ENCODE measurements at regions not wholly inside any gene's neighbourhood (a gene's known extent, or its start where the extent isn't known, plus 50 kb on each side); places are given as distances from the start of the nearest gene placed in this dataset.

DNA sequence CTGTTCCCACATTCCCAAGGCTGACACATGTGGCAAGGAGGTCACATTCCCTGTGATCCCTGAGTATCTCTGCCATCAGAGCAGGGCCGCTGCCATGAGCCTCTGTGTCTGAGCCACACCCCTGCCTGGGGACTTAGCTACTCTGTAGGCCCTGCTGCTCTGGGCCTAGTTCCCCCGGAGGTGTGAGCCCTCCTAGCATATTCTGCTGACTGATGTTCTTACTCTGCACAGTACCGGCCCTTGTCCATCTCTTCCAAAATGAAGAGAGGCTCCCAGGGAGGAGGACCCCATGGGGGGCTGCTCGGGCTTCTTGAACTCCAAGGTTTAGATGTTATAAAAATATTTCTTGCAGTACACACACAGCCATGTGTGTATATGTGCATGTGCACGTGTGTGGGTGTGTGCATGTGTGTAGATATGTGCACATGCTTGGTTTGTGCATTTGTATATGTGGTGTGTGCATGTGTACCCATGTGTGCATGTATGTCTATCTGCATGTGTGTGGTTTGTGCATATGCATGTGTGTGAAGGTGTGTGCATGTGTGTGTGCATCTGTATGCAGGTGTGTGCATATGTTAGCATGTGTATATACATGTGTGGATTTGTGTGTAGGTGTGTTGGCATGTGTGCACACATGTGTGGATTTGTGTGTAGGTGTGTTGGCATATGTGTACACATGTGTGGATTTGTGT lies 101.2 kb downstream of the ERMARD start:
- DNase-seq (ENCODE audit: low read depth, low spot score) = peak; percentile 33

DNA sequence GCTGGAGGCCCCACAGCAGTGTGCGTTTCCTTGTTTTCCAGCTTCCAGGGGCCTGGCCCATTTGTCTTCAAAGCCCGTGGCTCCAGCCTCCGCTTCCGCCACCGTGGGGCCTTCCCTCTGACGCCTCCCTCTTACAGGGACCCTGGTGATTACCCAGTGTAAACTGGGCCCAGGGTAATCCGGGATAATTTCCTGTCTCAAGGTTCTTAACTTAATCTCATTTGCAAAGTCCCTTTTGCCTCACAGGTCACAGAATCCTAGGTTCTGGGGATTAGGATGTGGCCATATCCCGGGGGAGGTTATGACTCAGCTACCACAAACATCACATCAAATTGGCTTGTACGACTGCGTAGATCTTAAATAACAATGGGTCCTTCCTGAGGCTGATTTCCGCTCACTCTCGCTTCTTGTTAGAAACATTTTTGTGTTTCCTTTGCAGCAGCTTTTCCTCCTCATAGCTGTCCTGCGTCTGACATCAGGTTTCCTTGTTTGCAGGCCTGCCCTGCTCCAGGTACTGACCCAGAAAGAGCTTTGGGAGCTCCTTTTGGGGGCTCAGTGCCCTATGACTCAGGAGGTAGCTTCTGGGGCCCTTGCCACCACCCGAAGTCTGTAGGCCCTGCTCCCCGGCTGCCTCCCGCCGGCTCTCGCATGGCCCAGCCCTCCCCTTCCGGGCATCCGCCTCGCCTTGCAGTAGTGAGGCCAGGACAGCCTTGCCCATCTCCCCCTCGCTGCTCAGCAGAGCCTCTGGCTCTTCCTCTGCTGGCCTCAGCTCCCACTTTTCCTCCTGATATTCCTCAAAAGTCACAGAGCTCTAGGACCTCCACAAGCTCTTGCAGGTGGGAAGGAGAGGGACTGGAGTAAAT lies 100.5 kb downstream of the ERMARD start:
- peak; percentile 42 for DNase-seq (ENCODE audit: low read depth, low spot score)

DNA sequence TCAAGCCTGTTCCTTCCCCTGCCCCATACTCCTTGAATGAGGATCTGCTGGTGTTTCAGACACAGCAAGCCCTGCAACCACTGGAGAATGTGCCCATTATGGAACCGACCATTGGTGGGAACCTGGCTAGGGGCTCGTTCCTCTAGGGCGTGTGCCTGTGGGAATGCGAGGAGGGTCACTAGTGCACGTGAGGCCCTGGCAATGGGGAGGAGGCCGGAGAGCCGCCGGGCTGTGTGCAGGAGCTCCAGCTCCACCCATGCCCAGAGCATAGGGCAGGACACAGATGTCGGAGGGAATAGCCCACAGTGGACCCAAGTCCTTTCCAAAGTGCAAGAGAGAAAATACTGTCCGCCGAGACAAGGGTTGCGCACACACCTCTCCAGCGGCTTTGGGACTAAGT lies 99.3 kb downstream of the ERMARD start:
- no peak for DNase-seq (ENCODE audit: low read depth, low spot score)

DNA sequence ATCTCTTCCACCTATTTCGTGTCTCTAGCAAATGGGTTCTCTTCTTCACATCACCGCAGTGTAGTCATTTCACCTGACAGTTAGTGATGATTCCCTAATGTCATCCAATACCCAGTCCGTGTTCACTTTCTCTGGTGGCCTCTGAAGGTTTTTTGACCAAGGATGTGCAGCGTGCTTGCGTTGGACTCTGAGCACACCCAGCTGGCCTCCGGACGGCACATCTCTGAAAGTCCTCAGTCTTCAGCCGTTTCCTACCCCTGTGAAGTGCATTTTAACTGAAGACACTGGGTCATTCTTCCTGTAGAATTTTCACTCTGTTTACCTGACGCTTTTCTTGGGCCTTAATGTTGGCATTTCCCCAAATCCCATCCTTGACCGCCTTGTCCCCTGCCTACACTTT lies 98.7 kb downstream of the ERMARD start:
- no peak for DNase-seq (ENCODE audit: low read depth, low spot score)

DNA sequence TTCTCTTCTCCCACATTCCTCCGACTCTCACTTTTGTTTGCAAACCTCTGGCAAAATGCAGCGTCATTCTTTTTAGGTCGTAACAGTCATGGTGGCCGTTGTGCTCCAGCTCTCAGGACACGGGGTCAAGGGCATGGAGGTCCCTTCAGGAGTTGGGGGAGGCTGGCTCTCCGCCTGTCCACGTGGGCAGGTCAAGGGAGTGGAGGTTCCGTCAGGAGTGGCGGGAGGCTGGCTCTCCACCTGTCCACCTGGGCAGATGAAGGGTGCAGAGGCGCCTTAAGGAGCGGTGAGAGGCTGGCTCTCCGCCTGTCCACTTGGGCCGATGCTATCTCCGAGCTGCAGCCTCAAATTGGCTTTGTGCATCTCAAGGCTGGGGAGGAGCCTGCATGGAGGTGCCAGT lies 98.0 kb downstream of the ERMARD start:
- no peak for DNase-seq (ENCODE audit: low read depth, low spot score)

DNA sequence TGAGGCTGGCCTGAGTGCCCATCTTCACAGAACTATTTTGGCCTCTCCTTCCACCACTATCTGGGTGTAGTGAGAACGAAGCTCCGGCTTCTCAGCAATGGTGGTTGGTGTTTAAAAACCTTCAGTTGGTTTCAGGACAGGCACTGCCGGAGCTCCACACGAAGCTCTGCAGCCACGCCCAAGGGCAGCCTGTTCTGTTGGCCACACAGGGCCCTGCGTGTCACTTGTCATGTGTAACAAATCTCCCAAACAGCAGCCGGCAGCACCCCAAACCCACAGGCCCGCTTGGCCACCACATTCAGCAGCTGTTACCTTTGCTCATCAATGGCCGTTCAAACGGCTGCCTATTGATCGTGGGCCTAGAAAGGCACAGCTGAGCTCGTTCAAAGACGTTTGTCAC lies 97.5 kb downstream of the ERMARD start:
- DNase-seq (ENCODE audit: low read depth, low spot score) = no peak

DNA sequence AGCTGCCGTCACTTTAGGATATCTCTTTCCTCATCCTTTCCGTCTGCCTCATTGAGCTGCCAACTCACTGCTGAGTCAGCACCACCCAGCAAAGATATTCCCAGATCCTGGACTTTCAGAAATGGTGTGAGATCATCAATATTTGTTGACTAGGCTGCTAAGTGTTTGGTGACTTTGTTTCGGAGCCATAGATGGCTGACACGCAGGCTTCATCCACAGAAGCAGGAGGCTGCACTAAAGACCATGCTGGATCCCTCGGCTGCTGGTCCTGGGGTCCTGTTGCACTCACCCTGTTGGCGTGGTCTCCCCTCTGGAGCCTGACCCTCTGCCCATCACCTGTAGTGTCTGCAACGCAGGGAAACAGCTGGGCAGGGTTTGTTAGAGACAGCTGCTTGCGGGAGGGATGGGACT lies 96.5 kb downstream of the ERMARD start:
- DNase-seq (ENCODE audit: low read depth, low spot score) = no peak

DNA sequence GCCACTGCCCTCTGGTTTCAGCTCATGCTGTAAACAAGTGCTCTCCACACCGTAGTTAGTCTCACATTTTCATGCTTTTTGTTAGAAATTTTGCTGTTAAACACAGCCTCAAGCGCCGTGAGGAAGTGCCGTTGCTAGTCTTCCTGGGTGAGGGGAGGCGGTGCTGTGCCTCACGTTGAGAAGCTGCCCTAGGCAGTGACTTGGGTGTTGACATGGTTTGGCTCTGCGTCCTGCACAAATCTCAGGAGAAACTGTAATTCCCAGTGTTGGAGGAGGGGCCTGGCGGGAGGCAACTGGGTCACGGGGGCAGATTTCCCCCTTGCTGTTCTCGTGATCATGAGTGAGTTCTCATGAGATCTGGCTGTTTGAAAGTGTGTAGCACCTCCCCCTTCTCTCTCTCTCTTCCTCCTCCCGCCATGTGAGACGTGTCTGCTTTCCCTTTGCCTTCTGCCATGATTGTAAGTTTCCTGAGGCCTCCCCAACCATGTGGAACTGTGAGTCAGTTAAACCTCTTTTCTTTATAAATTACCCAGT lies 95.8 kb downstream of the ERMARD start:
- peak; percentile 18 for DNase-seq (ENCODE audit: low read depth, low spot score)

DNA sequence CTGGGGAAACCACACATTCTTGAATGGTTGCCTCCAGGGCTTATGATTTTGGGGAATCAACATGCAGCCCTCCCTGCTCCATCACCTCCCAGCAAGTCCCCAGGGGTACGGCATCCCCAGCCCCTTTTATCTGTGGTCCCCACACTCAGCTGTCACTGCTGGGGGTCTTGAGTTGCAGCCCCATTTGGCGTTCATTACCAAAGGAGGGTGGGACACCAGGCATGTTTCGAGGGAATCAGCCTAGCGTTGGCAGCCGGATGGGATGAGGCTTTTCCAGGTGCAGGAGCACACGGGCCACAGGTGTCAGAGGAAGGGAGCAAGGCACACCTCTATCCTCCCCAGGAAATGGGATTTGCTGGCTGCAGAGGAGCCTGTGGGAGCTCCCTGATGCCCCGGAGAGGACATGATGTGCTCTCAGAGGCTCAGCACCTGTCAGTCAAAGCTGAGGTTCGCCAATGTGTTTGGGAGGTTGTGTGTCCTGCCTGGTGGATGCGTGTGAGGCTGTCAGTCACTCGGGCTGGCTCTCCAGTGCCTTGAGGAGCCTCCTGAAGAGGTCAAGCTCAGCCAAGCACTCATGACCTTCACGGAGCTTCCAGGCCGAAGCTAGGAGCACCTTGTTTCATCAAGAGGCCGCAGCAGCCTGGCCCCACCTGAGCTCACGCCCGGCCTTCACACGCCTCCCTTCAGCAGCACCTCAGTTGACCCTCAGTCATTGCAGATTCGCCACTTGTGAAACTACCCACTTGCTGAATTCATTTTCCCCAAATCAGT lies 95.0 kb downstream of the ERMARD start:
- DNase-seq (ENCODE audit: low read depth, low spot score) = no peak

DNA sequence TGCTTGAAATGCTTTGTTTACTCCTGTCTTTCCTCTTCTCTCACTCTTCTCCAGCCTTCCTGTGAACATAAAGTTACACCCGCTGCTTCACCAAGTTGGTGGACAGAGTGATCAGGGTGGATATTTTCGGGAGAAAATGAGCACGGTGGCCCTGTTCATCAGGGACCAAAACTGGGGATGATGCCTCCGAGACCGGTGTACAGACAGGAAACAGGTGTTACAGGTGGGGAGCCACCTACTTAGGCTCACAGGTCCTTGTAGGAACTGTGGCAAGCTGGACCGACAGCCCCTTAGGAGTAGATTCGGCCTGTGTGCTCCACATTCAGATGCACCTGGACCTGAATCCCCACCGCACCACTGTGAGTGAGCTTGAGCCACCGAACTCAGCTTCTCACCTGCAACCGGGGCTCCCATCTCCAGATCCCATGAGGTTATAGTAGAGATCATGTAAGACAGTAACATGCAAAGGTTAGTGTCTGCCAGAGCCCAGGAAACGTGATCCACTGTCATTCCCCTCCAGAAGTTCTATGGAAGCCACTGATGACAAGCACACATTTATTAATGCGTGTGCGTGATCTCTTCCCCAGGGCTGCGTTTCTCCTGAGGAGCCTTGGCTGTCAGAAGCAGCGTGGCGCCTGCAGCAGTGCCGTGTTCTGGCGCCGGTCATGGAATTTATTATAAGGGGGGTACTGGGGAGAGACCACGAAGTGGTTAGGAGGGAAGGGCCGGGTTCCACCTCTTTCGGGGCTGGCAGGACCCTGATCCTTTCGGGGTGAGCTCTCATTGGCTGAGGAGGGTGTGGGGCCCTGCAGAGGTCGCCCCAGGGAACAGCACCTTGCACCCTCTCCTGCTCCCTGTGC lies 94.2 kb downstream of the ERMARD start:
- DNase-seq (ENCODE audit: low read depth, low spot score) = no peak

DNA sequence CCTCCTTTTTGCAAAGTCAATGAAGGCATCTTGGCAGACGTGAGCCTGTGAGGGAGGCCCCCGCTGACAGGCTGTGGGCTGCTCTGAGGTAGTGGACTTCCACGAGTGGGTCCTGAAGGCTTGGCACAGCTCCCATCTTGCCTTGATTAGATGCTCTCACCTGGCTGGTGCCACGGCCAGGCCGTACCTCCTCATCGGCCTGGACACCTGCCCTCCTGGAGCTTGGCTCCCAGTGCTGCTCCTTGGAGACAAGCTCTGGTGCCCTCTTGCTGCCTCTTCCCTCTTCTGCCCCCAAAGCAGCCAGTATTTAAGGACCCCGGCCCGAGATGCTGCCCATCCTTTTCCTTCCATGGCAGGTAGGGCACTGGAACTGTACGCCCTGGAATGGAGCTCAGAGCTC lies 93.5 kb downstream of the ERMARD start:
- DNase-seq (ENCODE audit: low read depth, low spot score) = no peak

DNA sequence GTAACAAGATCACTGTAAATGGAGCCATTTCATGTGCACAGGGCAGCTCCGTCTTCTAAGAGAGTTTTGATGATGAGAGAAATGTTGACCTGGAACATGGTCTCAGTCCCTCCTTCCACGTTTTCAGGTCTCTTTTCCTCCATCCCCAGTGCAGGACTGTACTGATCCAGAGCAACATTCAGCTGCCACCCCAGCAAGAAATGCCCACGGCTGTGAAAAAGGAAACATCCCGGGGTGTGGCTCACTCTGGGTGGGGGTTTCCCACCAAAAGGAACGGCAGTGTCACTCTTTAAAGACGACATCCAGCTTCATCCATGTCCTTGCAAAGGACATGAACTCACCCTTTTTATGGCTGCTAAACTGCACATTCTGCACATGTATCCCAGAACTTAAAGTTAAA lies 92.6 kb downstream of the ERMARD start:
- no peak for DNase-seq (ENCODE audit: low read depth, low spot score)

DNA sequence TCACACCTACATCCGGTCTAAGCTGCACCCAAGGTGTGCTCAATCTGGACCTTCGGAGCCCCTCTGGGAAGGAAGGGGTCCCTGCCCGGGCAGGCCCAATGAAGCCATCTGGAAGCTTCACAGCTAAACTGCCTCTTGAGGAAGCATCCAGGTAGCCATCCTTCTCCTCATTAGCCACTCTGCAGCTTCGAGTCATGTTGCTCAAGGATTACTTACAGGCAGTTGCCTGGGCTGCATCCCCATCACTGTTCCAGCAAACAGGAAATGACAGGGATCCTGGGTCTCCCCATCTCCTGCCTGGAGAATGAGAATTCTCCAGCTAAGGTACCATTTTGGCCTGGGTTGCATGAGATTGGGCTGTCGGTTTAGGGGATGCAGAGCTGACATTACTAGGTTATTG lies 91.7 kb downstream of the ERMARD start:
- no peak for DNase-seq (ENCODE audit: low read depth, low spot score)

DNA sequence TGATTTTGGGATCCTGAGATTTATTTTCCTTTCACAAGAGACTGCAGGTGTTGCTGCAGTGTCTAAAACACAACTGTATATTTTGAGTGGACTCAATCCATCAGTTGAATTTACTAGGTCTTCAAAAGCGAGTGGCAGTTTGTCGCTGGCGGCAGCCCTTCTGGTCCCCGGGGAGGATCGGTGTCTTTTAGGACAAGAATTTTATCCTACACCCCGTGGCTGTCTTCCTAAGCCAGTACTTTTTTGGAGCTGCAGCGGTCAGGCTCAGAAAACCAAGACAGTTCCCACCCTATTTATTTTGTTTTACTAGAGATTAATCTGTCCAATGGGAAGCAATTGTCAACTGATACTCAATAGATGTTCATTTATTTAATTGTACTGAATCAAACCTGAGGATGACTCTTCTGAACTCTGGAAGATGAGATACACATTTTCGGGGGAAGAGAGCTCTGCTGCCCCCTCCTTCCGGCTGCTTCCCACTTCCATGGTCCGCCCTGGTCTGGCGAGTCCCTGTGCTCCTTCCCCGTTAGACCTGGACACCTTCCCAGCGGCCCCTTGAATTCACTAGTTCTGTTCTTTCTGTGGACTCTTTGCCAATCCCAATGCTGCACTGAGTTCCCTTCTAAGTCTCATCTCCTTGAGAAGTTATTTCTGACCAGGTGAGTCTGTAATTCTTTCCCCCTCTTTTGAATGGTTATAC lies 90.6 kb downstream of the ERMARD start:
- no peak for DNase-seq (ENCODE audit: low read depth, low spot score)

DNA sequence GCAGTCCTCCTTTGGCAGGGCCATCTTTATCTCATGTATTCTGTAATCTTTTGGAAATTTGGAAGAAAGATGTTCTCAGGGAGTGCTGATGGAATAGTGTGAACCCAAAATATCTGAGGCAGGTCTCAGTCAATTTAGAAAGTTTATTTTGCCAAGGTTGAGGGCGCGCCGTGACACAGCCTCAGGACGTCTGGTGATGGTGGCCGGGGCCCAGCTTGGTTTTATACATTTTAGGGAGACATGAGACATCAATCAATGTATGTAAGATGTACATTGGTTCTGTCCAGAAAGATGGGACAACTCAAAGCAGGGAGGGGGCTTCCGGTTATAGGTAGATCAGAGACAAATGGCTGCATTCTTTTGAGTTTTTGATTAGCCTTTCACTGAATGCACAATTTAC lies 89.8 kb downstream of the ERMARD start:
- DNase-seq (ENCODE audit: low read depth, low spot score) = no peak

DNA sequence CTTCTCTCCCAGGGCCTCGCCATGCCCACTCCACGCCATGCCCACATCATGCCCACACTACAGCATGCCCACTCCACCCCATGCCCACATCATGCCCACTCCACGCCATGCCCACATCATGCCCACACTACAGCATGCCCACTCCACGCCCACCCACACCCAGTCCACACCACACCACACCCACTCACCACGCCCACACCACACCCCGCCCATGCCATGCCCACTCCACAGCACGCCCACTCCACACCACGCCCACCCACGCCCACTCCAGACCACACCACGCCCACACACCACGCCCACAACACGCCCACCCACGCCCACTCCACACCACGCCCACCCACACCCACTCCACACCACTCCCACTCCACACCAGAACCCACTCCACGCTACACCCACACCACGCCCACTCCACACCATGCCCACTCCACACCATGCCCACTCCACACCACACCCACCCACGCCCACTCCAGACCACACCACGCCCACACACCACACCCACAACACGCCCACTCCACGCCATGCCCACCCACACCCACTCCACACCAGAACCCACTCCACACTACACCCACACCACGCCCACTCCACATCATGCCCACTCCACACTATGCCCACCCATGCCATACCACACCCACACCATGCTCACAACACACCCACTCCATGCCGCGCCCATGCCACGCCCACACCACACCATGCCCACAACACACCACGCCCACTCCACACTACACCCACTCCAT lies 88.6 kb downstream of the ERMARD start:
- DNase-seq (ENCODE audit: low read depth, low spot score) = no peak

DNA sequence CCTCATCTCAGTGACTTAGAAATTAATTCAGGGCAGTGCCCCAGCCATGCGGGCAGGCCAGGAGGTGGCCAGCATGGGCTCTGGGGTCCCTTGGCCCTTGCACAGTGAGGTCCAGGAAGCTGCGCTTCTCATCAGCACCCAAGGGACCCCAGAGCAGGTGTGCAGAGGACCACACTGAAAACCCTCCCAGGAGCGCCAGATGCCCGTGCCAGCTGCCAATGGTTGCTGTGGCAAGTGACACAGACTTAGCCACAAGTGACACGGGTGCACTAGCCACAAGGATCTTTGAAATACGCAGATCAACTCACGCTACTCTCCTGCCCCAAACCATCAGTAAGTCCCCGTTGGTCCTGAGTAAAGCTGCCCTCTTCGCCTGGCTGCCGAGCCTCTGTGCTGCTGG lies 88.1 kb downstream of the ERMARD start:
- DNase-seq (ENCODE audit: low read depth, low spot score) = no peak

DNA sequence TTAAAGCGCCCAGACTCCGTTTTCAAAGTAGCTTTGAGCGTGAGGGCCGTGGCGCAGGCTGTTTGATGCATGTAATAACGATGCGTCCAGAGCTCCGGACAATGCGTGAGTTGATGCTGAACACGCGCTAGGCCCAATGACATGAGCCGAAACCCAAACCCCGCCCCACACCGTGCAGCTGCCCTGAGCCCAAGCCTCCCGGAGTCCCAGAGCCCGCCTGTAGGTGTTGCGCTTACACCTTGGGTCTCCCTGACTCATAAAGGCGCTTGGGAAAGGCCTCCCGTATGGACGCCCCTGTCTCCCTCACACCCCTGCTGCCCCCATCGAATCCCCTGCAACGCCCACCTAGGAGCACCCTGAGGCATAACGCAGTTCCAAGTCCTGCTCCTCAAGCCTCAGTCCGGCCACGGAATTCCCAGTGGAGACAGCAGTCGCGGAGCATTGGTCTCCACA lies 87.6 kb downstream of the ERMARD start:
- no peak for DNase-seq (ENCODE audit: low read depth, low spot score)

DNA sequence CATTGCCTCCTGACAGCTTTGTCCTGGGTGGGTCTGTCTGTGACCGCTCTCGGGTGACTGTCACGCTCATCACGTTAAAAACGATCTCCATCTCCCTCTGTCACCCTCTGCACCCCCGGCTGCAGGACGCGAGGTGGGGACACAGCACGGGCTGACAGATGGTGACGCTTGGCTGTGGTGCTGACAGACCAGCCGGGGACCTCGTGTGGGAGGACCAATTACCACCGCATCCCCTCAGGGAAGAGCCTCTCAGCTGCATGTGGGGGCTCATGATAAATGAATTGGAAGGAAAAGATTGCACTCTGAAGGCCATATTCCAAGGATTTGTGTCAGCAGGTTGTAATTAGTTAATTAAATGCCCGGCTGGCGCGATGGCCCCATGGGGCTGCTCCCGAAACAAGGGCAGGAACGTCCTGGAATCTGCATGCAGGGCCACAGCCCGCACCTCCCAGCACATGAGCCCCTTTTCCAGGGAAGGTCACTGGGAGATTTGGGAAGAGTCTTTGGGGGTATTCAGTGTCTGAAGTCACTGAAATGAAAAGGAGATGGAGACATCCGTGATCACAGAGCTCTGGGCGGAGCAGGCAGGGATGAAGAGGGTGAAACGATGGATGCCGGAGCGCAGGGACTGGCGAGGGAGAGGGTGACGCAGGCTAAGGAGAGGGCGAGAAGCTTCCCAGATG lies 87.1 kb downstream of the ERMARD start:
- DNase-seq (ENCODE audit: low read depth, low spot score) = no peak
